HG03066 (cell line): ENCODE measurements at regions not wholly inside any gene's neighbourhood (a gene's known extent, or its start where the extent isn't known, plus 50 kb on each side); places are given as distances from the start of the nearest gene placed in this dataset.
"Not testable (repeated sequence)": the region's sequence is repeated elsewhere in the genome, so short reads cannot be mapped to it uniquely, and the experiment has no call there.

Experiments used
- ATAC-seq: cut with Tn5 transposase; IDR thresholded peaks from one replicate; pipeline ENCODE4 v1.9.1; 2021; ENCODE audit warnings: low read depth; ENCODE audit not compliant: unreplicated experiment

DNA sequence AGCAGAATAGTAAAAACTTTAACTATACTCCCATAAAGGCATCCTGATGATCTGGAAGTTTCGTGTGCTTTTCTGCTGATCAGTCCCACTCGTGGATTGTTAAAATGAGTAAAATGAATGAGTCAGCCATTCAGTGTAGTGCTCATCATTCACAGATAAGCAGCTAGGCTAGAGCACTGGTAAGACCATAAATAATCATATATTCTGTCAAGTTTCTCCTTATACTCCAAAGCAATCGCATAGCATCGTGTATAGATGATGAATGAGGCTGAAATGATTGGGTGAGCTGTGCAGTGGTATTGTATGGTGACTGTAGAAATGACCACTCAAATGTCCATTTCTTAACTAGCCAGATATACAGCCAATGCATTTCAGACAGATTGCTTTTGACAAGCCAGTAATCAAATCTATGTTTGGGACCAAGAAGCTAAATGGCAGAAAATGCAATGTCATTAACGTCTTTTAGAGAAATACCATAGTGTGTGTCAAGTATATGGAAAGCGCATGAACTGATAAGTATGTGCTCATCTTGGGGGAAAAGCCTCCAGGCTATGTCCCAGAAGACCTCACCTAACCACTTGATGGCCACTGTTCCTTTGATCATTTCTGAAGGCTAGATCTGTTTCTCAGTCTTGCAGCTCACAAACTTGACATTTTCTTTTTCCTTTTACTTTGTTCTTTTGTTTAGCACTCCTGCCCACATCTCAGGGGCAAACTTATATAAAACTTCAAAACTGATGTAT is 227.2 kb upstream of the FAM3C start:
- no peak for ATAC-seq

DNA sequence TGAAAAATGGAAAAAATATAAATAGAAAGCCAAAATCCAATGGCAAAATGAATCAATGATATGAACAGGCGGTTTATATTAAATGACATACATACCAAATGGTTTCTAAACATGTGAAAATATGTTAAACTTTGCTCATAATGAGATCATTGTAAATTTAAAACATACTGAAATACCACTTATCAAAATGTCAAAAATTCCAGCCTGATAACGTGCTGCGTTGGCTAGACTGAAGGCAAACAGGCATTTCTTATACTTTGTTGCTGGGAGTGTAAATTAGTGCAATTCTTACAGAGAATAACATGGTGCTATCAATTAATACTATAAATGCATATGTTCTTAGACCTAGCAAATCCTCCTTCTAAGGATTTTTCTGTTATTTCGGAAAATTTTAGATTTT is 225.8 kb upstream of the FAM3C start:
- ATAC-seq, result no peak

DNA sequence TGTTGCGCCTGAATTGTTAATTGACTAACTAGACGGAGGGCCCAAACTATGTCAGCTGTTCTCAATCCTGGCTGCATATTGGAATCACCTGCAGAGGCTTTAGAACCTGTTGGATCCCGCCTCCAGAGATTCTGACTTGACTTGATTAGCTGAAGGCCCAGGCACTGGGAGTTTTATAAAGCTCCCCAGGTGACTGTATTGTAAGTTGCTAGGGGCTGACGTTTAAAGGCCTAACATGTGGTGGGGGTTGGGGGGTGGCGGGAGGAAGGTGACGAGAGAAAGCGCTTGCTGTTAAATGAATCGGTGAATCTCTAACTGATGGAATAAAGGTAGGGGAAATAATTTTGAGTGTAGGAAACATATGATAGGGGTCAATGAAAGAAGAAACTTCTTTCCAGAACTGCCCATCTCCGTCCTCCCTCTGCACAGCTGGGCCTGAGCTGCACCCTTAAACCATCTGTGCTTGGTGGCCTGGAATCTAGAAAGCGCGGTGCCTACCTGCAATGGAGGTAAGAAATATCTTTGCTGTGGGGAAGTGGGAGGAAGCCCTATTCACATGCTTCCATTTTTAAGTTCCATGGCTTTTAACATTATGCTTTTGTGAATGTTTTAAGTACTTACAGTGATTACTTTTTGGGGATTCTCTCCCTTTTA is 225.0 kb upstream of the FAM3C start:
- no peak for ATAC-seq

DNA sequence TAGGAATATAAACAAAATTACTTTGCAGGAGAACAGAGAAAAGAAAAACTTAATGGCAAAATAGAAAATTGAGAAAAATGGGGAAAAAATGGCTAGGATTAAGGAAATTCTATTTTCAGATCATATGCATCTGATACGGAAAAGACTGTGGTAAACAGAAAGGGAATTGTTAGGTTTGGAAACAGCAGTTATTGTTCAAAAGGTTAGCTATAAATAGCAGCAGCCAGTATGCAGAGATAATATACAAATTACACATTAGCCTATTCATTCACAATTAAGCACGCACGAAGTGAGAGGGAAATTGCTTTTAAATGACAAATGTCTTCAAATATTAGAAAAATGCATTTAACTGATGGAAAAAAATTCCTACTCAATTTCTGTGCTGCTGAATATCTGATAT is 224.1 kb upstream of the FAM3C start:
- ATAC-seq, result no peak

DNA sequence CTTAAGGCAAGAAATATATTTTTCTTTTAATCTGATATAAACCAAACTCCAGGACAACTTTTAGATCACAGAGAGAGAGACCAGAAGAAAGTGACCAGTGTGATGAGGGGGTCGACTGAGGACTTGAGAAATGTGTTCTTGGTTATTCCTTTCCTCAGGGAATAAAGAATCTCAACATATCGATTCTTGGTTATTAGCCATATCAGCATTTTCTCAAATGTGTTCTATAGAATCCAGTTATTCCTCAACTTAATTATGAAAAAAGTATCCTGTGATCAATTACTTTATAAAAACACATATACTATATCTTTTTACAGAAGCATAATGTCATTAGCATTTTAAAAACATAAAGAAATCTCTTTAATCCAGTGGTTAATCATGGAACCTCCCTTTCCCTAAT is 222.1 kb upstream of the FAM3C start:
- ATAC-seq, result no peak

DNA sequence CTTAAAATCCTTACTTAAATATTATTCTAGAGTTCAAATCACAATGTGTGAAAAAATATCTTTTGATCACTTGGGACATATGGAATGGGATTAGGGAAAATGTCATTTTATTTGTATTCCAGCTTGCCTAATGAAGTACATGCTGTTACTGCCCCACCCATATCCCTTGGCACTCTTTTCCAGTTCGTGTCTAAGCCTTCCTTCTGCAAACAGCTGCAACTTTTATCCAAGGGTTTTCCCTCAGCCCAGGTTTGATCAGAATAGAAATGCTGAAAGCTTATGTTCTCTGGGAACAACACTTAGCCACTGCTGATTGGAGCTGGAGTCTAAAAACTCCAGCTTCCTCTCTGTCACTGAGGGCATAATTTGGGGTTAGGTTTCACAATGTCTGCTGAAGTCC is 214.1 kb upstream of the FAM3C start:
- ATAC-seq, result no peak

DNA sequence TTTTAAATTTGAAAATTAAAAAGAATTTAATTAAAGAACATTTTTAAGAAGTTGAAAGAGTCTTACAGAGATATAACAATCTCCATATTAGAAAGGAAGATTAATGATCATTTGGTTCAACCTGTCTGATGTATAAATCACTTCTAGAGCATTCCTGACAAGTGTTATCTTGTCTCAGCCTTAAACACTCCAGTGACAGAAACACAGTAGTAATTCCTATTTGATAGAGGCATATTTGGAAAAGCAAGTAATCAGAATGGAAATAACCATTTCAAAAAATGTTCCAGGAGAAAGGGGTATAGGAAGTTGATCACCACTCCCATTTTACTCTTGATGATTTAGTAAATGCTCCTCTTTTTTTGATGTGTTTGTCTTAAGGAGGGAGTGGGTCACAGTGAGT is 213.1 kb upstream of the FAM3C start:
- ATAC-seq, result no peak

DNA sequence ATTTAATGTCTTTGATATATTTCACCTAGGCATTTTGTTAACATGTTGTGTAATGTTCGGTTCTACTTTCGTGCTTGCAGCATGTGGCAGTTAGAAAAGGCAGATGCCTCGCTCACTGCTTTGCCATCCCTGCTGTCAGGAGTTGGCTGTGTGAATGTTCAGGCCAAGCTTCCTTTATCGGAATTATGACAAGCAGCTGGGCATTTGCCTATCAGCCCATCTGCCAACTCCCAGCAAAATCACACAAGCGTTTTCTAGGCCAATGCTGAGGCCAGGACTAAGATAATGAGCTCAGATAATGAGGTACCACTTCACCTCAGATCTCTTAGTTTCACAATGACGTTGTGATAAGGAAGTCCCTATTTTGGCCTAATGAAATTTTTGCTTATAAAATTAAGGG is 212.7 kb upstream of the FAM3C start:
- ATAC-seq, result no peak

DNA sequence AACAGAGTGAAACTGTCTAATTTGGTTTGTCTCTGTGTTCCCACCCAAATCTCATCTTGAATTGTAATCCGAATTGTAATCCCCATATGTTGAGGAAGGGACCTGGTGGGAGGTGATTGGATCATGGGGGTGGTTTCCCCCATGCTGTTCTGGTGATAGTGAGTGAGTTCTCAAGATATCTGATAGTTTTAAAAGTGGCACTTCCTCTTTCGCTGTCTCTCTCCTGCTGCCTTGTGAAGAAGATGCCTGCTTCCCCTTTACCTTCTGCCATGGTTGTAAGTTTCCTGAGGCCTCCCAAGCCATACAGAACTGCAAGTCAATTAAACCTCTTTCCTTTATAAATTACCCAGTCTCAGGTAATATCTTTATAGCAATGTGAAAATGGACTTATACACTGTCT is 212.1 kb upstream of the FAM3C start:
- not testable (repeated sequence) for ATAC-seq

DNA sequence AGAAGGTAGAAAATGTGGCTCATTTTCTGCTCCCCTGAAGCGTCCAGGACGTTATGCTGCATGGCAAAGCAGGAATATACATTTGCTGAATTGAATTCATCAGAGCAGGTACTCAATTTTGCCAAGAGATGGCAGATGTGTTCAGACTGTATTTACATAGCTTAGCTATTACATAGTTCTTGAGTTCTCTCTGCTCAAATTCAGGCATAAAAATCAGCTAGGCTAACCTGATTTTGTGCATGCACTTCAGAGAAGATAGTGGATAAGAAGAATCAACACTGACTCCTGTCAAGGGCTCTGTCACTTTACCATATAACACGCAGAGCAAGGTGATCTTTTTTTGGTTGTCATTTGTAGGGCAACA is 209.2 kb upstream of the FAM3C start:
- no peak for ATAC-seq

DNA sequence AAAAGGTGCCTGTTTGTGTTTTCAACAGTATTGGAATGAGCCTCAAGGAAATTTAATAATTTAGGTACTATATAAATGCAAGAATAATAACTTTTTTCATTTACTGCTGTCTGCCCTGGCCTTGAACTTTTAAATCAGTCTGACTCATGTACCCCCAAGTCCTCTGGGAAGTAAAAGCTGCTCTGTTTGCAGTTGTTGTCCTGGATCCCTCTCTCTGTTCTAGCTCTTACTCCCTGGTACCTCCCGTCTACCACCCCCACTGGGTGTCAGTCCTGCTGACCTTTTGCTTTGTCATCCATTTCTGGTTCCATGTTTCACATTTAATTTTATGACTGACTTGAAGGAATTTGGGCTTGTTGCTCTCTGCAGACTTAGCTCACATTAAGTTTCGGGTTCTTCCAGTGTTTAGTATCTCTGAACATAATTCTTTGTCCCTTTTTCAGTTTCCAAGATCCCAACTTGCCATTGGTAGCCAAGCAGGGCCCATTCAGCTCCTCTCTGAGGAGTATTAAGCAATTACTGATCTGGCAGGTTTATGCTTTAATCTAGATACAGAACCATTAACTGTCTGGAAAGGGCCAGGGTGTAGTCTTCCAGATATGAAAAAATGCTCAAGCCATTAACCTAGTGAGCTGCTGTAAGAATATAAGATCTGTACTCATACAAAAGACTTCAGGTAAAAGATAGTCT is 208.7 kb upstream of the FAM3C start:
- ATAC-seq, result no peak

DNA sequence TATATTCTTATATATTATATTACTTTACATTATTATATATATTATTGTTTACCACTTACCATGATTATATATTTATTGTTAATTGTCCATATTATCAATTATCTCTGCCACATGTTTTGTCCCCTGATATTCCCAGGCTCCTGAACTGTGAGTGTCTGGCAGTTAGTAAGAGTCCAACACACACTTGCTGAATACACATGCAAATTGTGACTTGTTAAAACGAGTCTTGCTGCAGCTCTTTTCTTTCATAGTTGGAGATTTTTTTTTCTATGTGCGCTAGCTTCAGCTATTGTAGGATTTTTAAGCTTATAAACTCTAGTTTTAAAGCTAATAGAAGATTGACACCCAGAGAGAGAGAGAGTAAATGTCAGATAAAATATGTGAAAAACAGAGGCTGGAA is 207.8 kb upstream of the FAM3C start:
- no peak for ATAC-seq

DNA sequence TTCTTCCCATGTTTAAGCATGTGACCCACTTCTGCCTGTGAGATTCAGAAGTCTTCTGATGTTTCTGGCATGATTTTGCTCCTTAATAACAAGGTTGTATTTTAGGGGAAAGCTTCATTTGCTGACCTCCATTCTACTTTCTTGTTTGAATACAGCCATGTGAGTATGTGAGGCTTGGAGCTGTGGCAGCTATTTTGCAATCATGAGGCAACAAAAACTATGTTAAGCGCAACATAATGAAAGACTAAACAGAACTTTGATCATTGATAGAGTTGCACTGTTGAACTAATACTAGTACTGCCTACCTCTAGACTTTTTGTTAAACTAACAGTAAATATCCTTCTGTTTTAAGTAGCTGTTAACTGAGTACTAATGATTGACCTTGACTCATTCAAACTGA is 203.8 kb upstream of the FAM3C start:
- ATAC-seq, result no peak

DNA sequence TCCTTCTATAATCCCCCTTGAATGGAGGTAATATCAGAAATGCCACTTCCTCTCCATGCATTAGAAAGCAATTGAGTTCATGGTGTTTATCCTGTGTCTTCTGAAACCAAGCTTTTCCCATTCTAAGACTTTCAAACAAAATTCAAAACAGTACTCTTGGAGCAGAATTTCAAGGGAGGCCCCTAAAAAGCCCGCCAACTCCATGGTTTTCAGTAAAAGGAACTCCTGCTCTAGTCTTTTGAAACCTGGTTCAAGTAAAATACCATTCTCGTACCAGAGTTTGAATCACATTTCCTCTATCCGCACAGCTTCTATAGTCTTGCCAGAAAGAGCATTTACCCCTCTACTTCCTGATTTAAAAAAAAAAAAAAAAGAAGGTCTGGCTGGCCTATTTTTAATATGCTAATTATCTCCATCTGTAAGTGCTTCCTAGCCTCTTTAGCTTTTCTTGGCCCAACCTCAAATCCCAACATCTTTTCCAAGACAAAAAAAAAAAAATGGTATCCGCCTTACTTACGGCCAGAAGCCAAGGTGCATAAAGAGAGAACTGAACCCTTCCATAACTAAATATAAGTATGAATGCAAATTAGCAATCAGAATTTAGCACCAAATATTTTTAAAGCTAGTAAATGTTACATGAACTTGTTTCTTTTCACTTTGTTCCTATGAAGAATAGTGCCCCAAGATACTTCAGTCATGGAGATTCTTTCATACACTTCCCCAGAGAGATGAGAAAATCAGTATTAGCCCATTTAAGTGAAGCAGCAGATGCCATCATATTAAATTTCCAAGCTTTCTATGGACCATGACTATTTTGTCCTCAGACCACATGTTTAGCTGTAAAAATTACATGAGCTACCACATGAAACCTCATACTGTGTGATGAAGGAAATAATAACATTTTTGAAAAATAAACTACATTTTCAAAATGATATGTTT is 199.9 kb upstream of the FAM3C start:
- ATAC-seq, result no peak

DNA sequence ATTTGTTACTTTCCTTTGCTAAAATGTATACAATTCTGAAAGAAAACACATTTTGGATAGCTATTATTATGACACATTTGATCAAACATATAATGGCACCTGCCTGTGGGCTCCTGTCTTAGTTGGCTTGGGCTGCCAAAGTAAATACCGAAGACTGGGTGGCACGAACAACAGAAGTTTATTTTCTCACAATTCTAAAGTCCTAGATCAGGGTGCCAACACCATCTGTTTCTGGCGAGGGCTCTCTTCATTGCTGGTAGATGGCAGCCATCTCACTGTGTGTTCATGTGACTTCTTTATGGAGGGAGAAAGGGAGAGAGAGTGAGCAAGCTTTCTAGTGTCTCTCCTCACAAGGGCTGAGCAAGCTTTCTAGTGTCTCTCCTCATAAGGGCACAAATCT is 195.8 kb upstream of the FAM3C start:
- ATAC-seq, result no peak

DNA sequence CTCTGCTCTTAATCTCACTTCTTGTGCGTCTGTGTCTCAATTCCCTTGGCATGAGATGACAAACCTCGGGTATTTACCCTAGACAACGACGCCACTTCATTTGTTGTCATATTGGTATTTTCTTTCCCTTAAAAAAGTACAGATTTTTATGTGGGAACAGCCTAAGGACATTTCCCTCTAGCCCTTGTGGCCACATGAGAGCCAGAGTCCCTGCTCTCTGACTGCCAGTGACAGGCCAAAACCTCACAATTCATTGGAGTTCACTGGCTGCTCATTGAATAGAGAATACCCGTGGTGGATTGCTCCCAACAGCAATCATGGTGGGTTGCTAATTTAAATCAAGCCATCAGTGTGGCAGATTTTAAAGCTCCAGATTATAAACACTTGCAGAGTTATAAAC is 191.3 kb upstream of the FAM3C start:
- ATAC-seq, result no peak

DNA sequence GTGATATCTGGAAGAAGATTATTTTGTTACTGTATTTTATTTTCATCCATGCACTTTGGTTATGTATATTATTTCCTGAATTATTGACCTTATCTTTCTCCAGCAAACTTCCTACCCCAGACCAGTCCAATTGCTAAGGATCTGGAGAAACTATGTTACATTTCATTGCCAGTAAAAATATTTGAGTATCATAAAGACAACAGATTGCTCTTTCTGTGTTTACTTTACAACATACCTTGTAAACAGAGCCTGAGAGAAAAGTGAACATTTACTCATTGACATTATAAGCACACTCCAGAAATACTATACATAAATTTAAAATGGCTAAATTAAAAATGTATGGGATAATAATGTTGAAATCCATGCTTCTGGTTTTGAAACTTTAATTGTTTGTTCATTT is 186.2 kb upstream of the FAM3C start:
- no peak for ATAC-seq

DNA sequence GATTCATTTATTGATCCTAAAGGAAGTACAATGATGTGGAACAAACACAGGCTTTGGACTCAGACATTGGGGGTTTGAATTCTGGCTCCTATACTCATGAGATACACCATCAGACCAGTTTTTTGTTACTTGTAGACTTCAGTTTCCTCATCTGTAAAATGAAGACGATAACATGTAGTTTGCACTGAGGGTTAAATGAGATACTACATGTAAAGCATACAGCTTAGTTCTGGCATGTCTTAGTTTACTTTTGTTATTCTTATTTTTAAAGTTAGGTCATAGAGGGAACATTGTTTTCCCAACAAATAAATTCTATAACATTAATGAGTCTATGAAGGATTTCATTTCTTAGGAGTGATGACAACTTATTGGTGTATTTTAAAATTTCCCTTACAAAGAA is 183.5 kb upstream of the FAM3C start:
- ATAC-seq, result no peak

DNA sequence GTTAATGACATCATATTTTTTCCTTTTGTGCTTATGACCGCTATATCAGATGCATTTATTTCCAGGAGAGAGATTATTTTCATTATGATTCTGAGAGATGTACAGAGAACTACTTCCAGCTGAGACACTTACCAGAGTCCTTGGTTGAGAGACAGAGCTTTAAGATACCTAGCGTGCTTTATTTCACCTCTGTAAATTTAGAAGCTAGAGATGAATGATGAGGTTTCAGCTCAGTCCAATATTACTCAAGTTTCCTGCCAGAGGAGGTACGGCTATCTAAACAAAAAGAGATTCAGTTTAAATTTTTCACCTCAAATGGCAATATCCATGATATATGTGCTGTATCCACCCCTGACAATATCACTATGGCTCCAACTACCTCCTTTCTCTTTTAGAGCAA is 182.6 kb upstream of the FAM3C start:
- no peak for ATAC-seq

DNA sequence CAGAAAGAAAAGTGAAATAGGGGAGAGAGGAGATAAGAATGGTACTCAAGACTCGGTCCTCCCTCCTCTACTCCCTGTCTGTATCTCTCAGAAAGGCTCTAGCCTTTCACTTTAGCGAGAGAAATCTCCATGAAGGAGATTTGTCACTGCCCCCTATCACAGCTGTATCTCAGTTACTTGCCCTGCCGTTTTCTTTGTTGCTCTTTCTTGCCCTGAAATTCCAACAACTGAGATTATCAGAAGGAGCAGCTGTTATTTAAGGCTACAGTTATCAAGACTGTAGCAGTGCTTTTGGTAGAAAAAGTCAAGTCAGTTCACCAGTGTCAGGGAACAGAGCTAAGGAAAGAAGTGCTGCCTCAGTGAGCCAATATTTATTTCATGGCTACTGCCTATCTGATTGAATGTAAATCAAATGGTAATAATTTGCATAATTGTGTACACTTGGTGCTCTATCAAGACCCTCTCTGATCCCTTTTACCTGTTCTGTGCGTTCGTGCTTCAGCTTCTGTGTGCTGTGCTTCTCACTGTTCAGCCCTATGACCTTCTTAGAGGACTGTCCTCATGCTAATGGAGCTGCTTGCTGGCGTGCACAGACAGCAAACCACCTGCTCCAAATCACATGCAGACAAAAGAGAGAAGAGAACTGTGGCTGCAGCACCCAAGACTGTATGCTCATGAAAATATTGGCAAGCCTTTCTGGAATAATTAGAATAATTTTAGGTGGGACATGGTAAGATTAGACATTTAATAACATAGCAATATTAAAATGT is 180.2 kb upstream of the FAM3C start:
- ATAC-seq, result no peak
